HFF-Myc (cell line): ENCODE measurements at regions not wholly inside any gene's neighbourhood (a gene's known extent, or its start where the extent isn't known, plus 50 kb on each side); places are given as distances from the start of the nearest gene placed in this dataset.

Source experiments
- DNase-seq: peaks from one replicate; pipeline ENCODE4 v3.0.0-alpha.2; 2011; ENCODE audit warnings: low read depth; ENCODE audit errors: extremely low read depth
- H3K4me3 ChIP-seq: replicated peaks from 2 replicates; pipeline ENCODE4 v1.5.1; 2011; ENCODE audit warnings: low read depth, mild to moderate bottlenecking, control low read depth, low read length
- TF ChIP-seq, protein P1 (sequence below): IDR thresholded peaks from 2 replicates; pipeline ENCODE4 v1.5.1; 2012; ENCODE audit warnings: mild to moderate bottlenecking, low read depth, low read length, control low read depth; ENCODE audit errors: missing control alignments

GRCh38 chr13:79867254-79867653, 386.3 kb downstream of the NDFIP2 start:
- TF ChIP-seq, protein P1, sequence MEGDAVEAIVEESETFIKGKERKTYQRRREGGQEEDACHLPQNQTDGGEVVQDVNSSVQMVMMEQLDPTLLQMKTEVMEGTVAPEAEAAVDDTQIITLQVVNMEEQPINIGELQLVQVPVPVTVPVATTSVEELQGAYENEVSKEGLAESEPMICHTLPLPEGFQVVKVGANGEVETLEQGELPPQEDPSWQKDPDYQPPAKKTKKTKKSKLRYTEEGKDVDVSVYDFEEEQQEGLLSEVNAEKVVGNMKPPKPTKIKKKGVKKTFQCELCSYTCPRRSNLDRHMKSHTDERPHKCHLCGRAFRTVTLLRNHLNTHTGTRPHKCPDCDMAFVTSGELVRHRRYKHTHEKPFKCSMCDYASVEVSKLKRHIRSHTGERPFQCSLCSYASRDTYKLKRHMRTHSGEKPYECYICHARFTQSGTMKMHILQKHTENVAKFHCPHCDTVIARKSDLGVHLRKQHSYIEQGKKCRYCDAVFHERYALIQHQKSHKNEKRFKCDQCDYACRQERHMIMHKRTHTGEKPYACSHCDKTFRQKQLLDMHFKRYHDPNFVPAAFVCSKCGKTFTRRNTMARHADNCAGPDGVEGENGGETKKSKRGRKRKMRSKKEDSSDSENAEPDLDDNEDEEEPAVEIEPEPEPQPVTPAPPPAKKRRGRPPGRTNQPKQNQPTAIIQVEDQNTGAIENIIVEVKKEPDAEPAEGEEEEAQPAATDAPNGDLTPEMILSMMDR, result no peak
- no peak overlapping the region for H3K4me3 ChIP-seq
- no peak for DNase-seq

DNA sequence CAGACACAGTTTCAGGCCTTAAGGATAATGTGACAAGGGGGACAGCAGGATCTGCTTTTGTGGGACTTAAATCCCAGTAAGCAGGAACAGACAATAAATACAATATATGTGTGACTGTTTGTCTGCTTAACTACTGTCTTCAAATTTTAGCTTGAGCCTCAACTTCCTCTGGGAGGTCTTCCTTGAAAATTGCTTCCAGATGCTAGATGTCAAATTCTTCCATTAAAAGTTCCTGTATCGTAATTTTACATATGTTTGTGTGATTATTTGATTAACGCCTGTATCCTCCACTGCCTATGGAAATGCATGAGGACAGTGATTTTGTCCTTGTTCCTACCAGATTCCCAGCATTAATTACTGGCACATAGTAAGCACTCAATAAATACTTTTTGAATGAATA, 385.5 kb downstream of the NDFIP2 start:
- TF ChIP-seq, protein P1, result no peak
- H3K4me3 ChIP-seq, result no peak overlapping the region
- DNase-seq, result no peak

GRCh38 chr13:79862515-79862914, 381.6 kb downstream of the NDFIP2 start:
- TF ChIP-seq, protein P1, result no peak
- no peak for DNase-seq
- no peak overlapping the region for H3K4me3 ChIP-seq

DNA sequence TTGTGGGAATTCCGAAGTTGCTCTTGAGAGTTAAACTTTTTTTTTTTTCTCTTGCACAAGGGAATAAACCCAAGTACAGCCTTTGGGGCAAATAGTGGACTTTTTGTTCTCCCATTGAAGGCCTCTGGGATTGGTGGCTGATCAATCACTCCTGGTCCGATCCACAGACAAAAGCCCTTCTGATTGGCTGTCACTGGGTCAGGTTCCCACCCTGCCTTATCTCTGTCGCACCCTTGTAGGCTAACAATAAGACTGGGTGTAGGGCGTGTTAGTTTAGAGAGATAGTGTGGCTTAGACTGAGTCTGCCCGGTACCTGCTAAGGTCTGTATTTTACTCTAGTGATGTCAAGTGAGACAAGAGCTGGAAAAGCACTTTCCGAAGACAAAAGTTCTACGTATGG, 380.8 kb downstream of the NDFIP2 start:
- no peak for DNase-seq

GRCh38 chr13:79860791-79861190, 379.8 kb downstream of the NDFIP2 start:
- DNase-seq, result no peak
- TF ChIP-seq, protein P1, result no peak
- no peak overlapping the region for H3K4me3 ChIP-seq

More for the DNA sequence above, 380.8 kb downstream of the NDFIP2 start:
- TF ChIP-seq, protein P1, result no peak
- no peak overlapping the region for H3K4me3 ChIP-seq

DNA sequence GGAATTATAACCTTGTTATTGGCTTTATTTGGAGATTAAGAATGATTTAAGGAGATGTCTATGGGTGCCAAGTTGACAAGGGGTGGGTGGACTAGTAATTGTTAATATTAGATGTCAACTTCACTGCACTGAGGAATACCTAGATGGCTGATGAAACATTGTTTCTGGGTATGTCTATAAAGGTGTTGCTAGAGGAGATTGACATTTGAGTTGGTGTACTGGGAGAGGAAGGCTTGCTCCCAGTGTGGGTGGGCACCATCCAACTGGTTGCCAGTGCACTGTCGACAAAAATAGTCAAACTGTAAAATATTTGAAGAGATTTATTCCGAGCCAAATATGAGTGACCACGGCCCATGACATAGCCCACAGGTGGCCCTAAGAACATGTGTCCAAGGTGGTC, 378.8 kb downstream of the NDFIP2 start:
- DNase-seq, result no peak
- no peak overlapping the region for H3K4me3 ChIP-seq
- TF ChIP-seq, protein P1, result no peak

DNA sequence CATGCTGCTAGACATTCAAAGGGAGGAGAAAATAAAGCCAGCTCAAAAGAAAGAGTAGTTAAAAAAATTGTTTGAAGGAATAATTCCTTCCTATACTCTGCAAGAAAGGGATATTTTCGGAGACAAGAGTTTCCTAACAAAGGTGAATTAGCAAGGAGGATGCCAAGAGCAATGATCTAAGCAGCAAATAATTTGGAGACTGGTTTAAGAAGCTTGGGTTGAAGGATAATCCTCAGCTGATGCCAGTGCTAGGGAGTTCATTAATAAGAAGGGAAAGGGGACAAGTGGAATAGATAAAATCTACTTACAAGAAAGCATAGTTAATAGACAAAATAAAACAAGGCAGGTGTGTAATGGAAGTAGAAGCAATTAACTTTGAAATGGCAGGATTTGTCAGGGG, 372.3 kb downstream of the NDFIP2 start:
- TF ChIP-seq, protein P1, result no peak
- H3K4me3 ChIP-seq, result no peak overlapping the region

More for the DNA sequence above, 372.3 kb downstream of the NDFIP2 start:
- DNase-seq, result no peak
